OCI-LY3 (cell line): ENCODE measurements at regions not wholly inside any gene's neighbourhood (a gene's known extent, or its start where the extent isn't known, plus 50 kb on each side); places are given as distances from the start of the nearest gene placed in this dataset.

Experiments used
- CTCF ChIP-seq: fragments of 200-600, 300-600 bp; sonication (generic); IDR thresholded peaks from 2 replicates; pipeline ENCODE4 v1.5.1; 2014; ENCODE audit warnings: antibody characterized with exemption, low read length, low read depth
- EZH2phosphoT487 ChIP-seq: fragments of 200-600 bp; shearing (Covaris generic); IDR thresholded peaks from 2 replicates; pipeline ENCODE4 v1.6.1; 2018; ENCODE audit warnings: antibody characterized with exemption, mixed run types, low read depth

GRCh38 chr22:35010543-35010942 is 55.4 kb upstream of the ISX start:
- TF ChIP-seq CTCF, result no peak
- TF ChIP-seq EZH2phosphoT487, result no peak
